ENCODE measurements at regions not wholly inside any gene's neighbourhood (a gene's known extent, or its start where the extent isn't known, plus 50 kb on each side); places are given as distances from the start of the nearest gene placed in this dataset.
"Not testable (repeated sequence)": the region's sequence is repeated elsewhere in the genome, so short reads cannot be mapped to it uniquely, and the experiment has no call there.

DNA sequence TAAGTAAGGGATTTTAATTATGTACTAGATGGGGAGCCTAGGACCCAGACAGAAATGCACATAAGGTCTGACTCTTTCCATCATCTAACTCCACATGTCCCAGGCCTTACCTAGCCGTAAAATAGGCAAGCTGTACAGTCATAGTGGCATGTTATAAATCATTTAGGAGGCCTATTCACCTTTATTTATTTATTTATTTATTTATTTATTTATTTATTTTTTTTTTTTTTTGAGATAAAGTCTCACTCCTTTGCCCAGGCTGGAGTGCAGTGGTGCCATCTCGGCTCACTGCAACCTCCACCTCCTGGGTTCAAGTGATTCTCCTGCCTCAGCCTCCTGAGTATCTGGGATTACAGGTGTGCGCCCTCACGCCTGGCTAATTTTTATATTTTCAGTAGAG, 55.6 kb upstream of the KIT start:
- not testable (repeated sequence) for TF ChIP-seq POLR2A (IDR thresholded peaks at IDR 0.05; ENCODE audit: low read length); GATA1 (IDR thresholded peaks at IDR 0.05; ENCODE audit: low read depth, low read length)
